ENCODE measurements at regions not wholly inside any gene's neighbourhood (a gene's known extent, or its start where the extent isn't known, plus 50 kb on each side); places are given as distances from the start of the nearest gene placed in this dataset.

GRCh38 chr3:34725774-34726173 is 913.6 kb upstream of the ARPP21 start:
- Histone ChIP-seq H4K20me1 (ENCODE audit: control insufficient read depth, insufficient read depth, low read length, poor library complexity, severe bottlenecking) (no peaks in the 10 kb centered on the region), H3K79me2 (ENCODE audit: control insufficient read depth, insufficient read depth, low read length) (no peaks in the 10 kb centered on the region), H3K4me1 (ENCODE audit: control insufficient read depth in 2 of 2, insufficient read depth in 2 of 2, low read length in 2 of 2) (no peaks in the 10 kb centered on the region), H2AFZ (ENCODE audit: insufficient read depth, low read depth, low read length, poor library complexity, severe bottlenecking) (no peak overlapping the region), H3K9me3 (ENCODE audit: control extremely low read depth in 1 of 3, control insufficient read depth in 2 of 3, insufficient read depth in 1 of 3, low read length in 2 of 3) (peaks cover 0 to 2% (median 0%) of the 10 kb centered on the region in 3 donors), H3K4me2 (replicated peaks; ENCODE audit: low read depth, low read length, poor library complexity, severe bottlenecking) (no peak overlapping the region), H3K36me3 (replicated peaks in 1 of 2; ENCODE audit: control extremely low read depth in 1 of 2, control insufficient read depth in 1 of 2, extremely low read depth in 1 of 2, insufficient read depth in 2 of 2, low read length in 1 of 2) (no peaks in the 10 kb centered on the region), H3K4me3 (ENCODE audit: control extremely low read depth in 1 of 5, extremely low read depth in 1 of 5, insufficient read depth in 1 of 5, low read depth in 2 of 5, low read length in 4 of 5) (no peak overlapping the region), H3K27ac (ENCODE audit: low read length in 2 of 2) (no peak overlapping the region), H3K27me3 (replicated peaks in 1 of 4; ENCODE audit: control extremely low read depth in 1 of 4, control insufficient read depth in 3 of 4, insufficient read depth in 4 of 4, low read length in 3 of 4) (peaks cover 0 to 4% (median 0%) of the 10 kb centered on the region in 4 experiments), H3K9ac (ENCODE audit: low read length) (no peak overlapping the region)
- POLR2A ChIA-PET, result no interaction called here
- Mint-ChIP-seq H3K4me3 (no peak overlapping the region), H3K9me3 (ENCODE audit: insufficient read depth) (no peaks in the 10 kb centered on the region), H3K27me3 (no peaks in the 10 kb centered on the region), H3K27ac (no peak overlapping the region), H3K4me1 (no peaks in the 10 kb centered on the region)
- CTCF ChIA-PET, result no interaction called here
- ATAC-seq (ENCODE audit: low read depth) (no peak), DNase-seq (no peak)
- no peak for TF ChIP-seq CTCF (IDR thresholded peaks at IDR 0.05)
- TF ChIP-seq EZH2 (IDR thresholded peaks at IDR 0.05; ENCODE audit: borderline replicate concordance, insufficient read depth, low read depth, low read length, poor library complexity, severe bottlenecking), result no peak
- intact Hi-C loops (cut with micrococcal nuclease), result no loop called here
- WGBS (ENCODE audit: insufficient coverage), result no CpG with 5 or more reads among the region's 2 CpGs

GRCh38 chr3:34727700-34728099 is 911.6 kb upstream of the ARPP21 start:
- Histone ChIP-seq H2AFZ (ENCODE audit: insufficient read depth, low read depth, low read length, poor library complexity, severe bottlenecking) (no peak overlapping the region), H3K79me2 (ENCODE audit: control insufficient read depth, insufficient read depth, low read length) (no peaks in the 10 kb centered on the region), H3K4me3 (ENCODE audit: control extremely low read depth in 1 of 5, extremely low read depth in 1 of 5, insufficient read depth in 1 of 5, low read depth in 2 of 5, low read length in 4 of 5) (no peak overlapping the region), H3K27ac (ENCODE audit: low read length in 2 of 2) (no peak overlapping the region), H3K4me1 (ENCODE audit: control insufficient read depth in 2 of 2, insufficient read depth in 2 of 2, low read length in 2 of 2) (no peaks in the 10 kb centered on the region), H3K27me3 (replicated peaks in 1 of 4; ENCODE audit: control extremely low read depth in 1 of 4, control insufficient read depth in 3 of 4, insufficient read depth in 4 of 4, low read length in 3 of 4) (peaks cover 0 to 4% (median 0%) of the 10 kb centered on the region in 4 experiments), H3K36me3 (replicated peaks in 1 of 2; ENCODE audit: control extremely low read depth in 1 of 2, control insufficient read depth in 1 of 2, extremely low read depth in 1 of 2, insufficient read depth in 2 of 2, low read length in 1 of 2) (no peaks in the 10 kb centered on the region), H3K9me3 (ENCODE audit: control extremely low read depth in 1 of 3, control insufficient read depth in 2 of 3, insufficient read depth in 1 of 3, low read length in 2 of 3) (peaks cover 0 to 6% (median 2%) of the 10 kb centered on the region in 3 donors), H3K4me2 (replicated peaks; ENCODE audit: low read depth, low read length, poor library complexity, severe bottlenecking) (no peak overlapping the region), H4K20me1 (ENCODE audit: control insufficient read depth, insufficient read depth, low read length, poor library complexity, severe bottlenecking) (no peaks in the 10 kb centered on the region), H3K9ac (ENCODE audit: low read length) (no peak overlapping the region)
- H3K4me1 Mint-ChIP-seq, result no peaks in the 10 kb centered on the region
- ChIA-PET CTCF (no interaction called here), POLR2A (no interaction called here)
- TF ChIP-seq CTCF (IDR thresholded peaks at IDR 0.05), result no peak
- no peak for ATAC-seq (ENCODE audit: low read depth)
- no peaks in the 10 kb centered on the region for H3K27me3 Mint-ChIP-seq
- H3K27ac Mint-ChIP-seq, result no peak overlapping the region
- intact Hi-C loops (cut with micrococcal nuclease), result no loop called here
- no peaks in the 10 kb centered on the region for H3K9me3 Mint-ChIP-seq (ENCODE audit: insufficient read depth)
- DNase-seq, result no peak
- H3K4me3 Mint-ChIP-seq, result no peak overlapping the region
- WGBS (ENCODE audit: insufficient coverage), result no CpG with 5 or more reads among the region's 2 CpGs
